HUDEP-2 (cell line): ENCODE measurements at regions not wholly inside any gene's neighbourhood (a gene's known extent, or its start where the extent isn't known, plus 50 kb on each side); places are given as distances from the start of the nearest gene placed in this dataset.

Source experiments
- DNase-seq, 76 experiments: peaks; one replicate each; lab custom pipeline; 2025; ENCODE audit not compliant: unreplicated experiment in 76 of 76; lab: John Stamatoyannopoulos, UW

DNA sequence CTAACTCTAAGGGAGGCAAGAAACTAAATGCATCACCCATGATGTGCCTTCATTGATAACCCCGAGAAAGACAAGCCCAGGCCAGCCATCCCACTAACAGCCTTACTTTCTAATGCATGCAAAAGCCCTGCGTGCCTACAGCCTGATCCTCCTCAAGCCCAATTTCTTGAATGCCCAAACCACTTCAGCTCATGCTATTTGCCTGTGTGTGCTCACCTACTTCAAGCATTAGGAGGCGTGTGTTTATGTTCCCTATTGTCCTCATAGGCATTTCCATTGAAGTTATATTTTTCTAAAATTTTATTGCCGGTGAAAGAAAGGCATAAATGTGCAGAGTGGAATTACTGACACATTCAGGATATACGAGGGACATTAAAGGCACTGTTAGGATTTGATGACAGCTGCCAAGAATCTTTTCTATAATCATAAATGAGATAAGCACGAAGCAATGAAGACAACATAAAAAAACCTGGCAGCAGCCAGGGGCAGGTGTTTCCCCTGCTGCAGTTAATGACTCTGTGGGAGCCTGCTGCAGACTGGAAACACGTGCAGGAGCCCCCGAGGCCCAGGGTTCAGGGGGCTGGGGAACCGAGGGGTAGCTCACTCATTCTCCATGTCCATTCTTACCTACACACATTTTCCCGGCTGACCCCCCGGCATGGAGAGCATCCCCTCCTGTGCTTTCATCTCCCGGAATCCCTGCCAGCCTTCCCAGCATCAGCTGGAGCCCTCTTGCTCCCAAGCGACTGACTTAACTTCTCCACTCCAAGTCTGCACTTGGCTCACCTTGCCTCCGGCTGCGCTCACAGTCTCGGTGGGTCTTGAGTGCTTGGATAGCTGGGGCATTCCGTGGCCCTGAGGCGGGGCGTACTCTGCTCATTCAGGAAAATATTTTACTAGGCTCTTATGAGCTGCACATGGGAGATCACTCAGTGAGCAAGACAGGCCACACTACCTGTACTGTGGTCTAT is 292.3 kb upstream of the SIX2 start:
- no peak for DNase-seq

DNA sequence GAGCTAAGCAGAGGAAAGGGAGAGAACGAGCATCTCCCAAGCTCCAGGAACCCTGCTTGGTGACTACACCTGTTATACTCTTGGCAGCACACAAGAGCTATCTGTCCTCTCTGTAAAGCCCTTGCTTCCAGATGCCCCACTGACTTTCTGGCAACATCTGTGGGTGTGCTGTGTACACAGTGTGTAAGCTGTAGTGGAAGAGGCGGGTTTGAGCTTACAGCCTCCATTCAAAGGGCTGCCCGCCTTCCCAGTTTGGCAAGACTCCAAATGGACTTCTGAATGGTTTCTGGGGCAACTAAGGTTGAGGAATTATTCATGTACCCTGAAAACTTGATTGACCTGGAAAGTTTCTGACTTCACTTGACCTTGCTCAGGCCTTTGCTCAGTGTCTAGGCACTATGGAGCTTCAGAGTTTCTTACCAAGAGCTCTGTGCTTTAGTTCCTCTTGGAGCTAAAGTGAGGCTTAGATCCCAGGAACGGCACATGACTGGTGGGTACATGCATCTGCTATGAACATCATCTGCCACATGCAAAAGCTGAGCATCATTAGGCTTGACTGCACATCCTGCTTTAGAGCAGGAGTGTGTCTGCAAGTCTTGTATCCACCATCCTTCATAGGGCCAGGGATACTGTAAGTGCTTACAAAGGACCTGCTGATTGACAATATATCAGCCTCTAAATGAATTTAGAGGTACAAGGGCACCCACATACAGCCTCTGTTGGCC is 290.9 kb upstream of the SIX2 start:
- DNase-seq: no peak

DNA sequence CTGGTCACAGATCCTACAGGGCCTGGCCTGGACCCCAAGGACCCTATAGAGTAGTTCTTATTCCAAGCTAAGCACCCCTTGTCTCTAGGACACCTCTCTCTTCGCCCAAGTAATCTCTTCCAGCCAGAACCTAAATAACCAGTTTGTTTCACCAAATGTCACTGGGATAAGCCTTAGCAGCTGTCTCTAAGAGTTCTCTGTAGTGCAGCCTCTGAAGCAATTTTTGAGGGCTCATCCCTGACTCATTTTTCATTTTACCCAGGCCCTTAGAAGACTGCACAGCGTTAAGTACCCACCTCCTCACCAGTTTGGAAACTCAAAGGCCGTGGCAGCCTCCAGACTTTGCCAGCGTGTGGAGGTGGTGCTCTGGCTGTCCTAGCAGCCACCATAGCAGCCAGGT is 290.1 kb upstream of the SIX2 start:
- no peak for DNase-seq

DNA sequence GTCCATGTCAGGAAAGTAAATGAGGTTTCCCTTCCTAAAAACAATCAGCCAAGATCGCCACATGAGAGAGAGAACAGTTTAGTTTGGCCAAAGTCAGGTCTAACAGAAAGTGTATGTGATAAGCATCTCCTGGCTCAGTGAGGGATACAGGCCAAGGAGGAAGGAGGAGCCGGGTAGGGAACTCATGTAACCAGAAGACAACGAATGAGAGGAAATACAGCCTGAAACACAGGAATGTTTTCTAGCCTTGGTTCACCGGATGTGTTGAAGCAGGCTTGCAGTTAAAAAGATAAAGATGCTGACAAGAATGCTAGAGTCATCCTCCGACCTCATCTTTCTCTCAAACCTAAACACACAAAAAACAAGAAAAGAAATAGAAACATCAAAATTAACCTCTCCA is 283.9 kb upstream of the SIX2 start:
- DNase-seq: no peak

DNA sequence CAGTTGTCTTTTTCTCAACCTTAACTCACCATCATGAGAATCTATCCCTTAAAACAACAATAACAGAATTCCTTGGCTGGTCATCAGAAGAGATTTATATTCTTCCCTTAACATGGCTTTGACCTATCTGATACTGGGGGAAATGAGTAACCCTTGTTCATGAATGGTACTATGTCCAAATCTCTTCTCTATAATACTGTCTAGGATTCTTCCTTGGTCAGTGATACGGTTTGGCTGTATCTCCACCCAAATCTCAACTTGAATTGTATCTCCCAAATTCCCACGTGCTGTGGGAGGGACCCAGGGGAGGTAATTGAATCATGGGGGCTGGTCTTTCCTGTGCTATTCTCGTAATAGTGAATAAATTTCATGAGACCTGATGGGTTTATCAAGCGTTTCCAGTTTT is 282.0 kb upstream of the SIX2 start:
- DNase-seq: no peak

DNA sequence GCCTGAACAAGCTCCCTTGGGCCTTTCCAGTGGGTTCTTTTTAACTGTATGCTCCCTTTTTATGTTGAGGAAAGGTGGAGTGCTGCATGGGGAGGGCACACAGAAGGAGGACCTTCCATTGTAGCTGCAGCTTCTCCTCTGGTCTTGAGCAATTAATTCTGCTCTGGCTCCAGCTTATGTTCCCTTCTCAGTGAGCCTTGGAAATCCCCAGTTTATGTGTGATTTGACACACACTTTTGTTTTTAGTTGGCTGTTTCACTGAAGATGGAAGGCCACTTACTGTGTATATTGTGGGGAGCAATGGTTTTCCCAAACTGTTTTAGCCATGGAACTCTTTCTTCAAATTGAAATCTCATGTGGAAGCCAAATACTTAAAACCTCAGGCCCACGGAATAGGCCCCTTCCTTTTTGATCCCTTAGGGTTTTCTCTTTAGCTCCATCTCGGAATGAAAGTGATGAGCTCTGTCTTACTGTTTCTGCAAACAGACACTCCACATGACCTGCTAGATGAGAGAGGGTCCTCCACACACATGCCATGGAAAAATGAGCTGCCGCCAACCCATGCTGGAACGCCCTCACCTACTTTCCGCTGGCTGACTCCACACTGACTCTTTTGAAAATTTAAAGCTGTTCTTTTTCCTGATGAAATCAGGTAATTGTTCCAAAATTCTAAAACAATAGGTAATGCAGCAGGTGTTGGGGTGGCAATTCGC is 280.9 kb upstream of the SIX2 start:
- no peak for DNase-seq

DNA sequence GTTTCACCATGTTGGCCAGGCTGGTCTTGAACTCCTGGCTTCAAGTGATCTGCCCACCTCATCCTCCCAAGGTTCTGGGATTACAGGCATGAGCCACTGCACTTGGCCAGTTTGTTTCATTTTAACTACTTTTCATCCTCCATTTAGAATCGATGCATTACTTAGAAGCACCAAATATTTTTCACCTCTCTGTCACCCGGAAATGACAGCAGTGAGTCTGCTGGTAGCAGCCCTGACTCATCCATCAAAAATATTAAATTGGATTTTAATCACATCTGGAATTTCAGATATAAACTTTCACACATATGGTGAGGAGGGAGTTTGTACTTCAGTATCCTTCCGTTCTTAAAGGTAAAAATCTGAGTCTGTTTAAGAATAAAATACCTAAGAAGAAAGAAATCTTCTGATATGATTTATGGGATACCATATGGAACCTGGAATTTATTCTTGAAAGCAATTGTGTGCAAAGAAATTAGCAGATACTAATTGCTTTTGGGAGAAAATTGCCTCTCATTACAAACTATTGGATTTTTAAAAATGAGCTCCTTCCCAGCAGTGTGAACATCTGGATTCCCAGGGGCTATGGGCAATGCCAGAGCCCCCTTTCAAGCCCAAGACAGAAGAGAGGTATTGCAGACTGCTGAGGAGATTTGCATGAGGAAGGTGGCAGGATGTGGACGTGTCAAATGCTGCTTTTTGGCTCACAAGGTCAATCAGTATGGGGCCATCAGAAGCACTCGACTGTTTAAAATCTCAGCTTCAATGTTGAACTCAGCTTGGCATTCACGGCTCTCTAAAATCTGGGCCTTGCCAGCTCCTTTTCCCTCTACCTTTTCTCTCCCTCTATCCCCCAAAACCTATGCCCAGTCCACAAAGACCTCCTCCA is 279.5 kb upstream of the SIX2 start:
- DNase-seq: no peak

DNA sequence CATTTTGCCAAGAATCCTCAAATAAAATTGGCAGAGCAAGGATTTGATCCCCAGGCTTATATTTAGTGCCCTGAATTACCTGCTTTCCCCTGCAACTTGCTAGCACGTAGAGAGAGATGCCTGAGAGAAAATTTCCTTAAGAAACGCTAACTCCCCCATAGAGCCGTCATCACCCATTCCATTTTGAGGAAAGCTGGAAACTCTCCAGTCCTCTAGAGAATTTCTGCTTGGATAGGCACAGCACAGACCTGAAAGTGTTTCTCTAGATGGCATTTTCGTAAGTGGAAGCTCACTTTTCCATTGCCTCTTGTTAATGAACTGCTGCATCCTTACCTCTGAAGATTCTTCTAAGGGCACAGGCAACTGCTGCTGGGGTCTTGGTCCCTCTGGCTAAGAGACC is 277.8 kb upstream of the SIX2 start:
- no peak for DNase-seq

DNA sequence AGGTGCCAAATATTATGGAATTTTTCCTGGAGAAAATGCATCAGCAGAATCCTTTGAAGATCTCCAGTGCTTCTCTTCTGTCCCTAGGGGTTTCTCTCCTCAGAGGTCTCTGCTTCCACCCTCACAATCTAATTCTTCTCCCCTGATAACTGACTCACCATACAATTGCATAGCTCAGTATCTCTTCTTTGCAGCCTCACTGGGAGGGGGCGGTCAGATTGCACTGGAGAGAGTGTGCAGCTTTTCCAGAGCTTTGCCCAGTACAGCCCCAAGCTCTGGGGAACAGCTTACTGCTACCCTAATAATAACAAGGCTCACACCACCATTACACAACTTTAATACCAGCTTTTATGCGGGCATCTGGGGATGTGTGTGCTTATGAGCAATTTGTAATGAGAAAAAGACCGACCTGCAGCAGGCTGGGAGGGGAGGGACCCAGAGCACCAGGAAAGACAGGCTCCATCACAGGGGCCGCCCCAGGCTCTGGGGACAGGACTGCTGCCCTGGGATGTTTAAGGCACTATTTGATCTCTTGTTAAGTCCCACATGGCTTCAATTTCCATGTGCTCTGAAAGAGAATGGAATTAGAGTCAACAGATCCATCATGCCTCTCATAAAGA is 276.6 kb upstream of the SIX2 start:
- DNase-seq: no peak

DNA sequence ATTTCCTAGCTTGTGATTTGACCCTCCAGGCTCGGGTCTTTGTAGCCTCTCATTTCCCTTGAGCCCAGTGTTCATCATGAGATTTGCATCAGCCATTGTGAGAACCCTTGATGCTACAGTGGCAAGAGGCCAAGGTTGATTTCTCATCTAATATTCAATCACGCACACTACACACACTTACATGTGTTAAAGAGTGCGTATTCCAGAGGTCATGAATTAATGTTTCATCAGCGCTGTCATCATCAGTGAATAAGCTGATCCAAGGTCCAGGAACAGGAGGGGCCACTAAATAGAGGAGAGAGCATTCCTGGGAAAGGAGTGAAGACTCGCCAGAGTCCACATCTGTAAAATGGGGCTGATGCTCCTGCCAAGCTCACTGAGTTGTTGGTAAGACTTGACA is 276.1 kb upstream of the SIX2 start:
- DNase-seq: no peak

DNA sequence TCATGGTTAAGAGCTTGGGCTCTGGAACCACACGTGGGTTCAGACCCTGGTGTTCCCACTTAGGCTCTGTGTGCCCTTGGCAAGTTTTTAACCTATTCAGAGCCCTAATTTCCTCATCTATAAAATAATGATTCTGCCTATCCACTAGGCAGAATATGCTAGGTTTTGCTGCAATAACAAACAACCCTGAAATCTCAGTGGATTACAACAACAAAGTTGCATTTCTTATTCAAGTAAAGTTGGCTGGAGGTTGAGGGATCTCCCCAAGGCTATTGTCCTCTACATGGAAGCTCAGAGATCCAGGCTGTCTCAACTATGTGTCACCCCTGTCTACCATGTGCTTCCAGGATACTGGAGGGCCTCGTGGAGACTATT is 275.4 kb upstream of the SIX2 start:
- no peak for DNase-seq

DNA sequence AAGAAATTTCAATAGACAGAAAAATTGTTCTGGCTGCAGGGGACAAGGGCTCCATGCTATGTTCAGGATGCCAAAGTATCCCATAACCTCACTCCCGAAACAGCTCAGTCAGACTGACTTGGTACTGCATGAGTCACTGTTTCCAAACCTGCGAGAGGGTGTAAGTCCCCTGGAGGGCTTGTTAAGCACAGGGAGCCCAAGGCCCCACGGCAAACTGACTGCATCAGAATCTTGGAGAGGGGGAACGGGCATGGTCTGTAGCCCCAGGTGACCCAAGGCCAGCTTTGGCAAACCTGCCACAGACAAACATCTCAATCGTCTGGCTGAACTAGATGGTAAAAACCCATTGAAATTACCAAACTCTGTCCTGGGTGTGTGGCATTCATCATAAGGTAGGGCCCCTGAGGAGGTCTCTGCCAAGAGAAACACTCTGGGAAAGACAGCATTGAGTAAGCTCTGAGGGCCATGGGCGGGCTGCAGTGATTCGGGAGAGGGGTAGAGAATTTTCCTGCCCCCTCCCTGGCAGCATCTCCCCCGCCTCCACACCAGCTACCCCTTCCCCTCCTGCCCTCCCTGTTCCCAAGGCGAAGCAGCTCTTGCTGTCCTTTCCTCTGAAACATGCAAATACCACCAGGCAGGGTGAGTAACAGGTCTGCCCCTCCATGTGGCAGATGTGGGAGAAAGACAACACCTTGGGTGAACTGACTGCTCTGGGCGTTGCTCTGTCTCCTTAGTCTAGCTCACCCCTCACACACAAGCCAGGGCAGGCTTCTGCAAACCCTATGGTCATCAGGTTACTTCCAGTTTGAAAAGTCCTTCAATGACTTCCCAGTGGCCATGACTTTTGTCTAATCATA is 274.7 kb upstream of the SIX2 start:
- DNase-seq: no peak

DNA sequence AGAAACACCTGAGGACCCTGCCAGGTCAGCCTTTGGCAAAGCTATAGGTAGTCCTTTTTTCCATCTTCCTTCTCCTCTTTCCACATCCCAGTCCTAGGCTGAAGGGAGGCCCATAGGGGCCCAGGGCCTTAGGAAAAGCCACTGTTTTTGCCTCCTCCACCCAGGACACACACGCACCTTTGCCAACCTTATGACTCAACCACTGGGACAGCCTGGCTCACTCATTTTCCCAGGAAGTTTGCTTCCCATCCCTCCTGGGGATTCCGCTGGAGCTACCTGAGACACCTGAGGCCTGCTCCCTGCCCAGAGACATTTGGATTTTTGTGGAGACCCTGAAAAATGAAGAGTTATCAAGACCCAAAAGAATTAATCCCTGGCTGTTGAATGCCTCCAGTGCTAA is 273.4 kb upstream of the SIX2 start:
- DNase-seq: no peak

DNA sequence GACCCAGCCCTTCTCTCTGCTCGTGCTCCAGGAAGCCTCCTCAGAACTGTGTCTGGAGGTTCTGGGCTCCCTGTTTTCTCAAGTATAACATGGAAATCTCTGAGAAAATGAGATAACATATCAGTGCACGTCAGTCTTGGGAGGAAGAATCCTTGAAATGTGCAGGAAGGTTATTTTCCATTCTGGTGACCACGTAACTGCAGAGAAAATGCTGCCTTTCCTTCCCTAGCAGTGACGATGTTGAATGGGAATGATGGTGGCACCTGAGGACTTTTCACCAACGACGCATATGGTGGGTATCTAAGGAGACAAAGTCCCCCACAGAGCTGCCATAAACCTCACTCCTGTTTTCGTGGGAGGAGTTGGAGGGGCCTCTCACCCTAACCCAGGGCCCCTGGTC is 272.1 kb upstream of the SIX2 start:
- no peak for DNase-seq

DNA sequence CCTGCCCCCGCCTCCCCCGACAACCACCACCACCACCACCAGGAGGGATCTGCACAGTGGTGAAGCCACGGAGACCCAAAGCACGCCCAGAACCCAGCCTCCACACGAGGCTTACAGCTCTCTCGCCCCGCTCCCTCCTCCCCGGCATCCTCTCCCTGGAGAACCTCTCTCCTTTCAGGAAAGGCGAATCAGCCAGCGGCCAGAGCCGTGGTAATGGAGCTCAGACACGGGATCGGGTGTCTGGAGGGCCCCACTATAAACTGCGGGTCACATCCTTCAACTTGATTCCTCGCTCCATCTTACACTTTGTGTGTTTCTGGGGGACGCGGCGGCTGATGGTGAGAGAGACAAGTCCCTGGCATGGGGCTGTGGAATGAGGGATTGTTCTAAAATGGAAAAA is 271.5 kb upstream of the SIX2 start:
- DNase-seq: no peak

DNA sequence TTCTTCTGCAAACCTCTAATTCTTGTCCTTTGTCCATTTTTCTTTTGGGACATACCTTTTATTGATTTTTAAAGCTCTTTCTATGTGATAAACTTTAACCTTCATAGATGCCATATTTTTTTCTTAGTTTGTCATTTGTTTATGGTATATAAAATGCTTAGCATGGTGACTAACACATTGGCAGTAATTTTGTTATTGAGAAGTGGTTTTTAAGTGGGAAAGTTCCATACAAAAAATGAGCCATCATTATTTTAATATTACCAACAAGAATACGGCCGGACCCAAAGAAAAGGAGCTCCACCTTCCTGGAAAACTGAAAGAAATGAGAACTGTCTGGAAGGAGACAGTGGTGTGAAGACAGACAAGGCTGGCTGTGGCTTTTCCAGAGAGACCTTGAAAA is 270.1 kb upstream of the SIX2 start:
- no peak for DNase-seq

DNA sequence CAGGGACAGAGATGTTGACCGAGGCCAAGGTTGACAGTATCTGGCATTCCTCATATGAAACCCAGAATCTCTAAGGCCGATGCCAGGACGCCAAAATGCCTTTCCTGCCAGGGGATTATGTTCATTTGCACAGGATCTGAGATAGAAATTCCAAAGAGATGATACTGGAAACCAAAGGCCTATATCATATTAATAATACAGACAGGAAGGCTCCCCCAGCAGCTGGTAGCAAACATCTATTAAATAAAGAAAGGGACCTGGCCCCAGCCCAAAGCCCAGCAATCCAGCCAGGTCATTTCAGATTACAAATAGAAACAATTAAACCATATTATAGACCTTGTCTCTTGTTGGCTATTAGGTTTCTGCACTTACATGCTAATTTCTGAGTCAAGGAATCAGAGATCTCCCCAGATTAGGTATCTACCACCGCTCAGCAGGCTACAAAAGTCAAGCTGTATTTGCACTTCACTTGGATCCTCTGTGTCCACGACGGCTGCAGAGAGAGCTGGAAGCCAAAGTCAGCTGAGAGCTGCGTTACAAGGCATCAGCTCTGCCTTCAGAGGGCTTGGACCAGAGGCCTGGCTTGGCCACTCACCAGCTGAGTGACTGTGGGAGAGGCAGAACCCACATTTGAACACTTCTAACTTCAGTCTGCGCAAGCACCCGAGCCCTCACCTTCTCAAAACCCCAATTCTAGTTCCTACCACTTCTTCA is 269.3 kb upstream of the SIX2 start:
- DNase-seq: no peak

DNA sequence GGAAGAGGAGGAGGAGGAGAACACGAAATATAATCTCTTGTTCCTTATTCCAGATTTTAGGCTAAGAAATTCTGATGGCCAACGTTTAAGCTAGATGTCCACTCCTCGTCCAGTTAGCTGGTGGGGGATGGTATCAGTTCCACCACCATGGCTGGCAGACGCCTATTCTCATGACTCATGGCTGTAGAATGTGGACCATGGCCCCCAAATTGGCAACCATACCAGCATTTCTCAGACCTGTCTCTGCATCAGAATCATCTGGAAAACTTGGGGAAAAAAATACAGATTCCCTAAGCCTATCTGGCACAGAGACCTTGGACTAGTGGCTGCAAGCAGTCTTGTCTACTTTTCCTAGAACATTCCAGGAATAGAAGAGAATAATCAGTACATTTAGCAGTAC is 267.7 kb upstream of the SIX2 start:
- DNase-seq: no peak

DNA sequence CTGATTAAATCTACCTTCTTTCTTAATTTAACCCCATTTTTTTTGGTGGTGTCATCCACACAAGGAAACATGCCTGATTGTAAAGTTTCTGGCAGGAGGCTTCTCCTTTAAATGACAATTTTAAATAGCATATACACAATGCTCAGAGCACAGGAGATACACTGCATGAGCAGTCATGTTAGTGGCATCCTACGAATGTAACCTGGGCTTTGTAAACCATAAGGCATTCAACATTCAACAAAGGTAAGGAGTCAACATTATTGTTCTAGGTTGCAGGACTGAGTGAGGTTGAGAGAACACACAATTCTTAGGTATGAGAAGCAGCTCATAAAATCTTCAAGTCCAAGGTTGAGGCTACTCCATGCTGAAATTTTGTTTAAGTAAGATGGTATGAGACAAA is 266.6 kb upstream of the SIX2 start:
- DNase-seq: no peak
